GF-D8 (cell line): ENCODE measurements at regions not wholly inside any gene's neighbourhood (a gene's known extent, or its start where the extent isn't known, plus 50 kb on each side); places are given as distances from the start of the nearest gene placed in this dataset.
"Not testable (repeated sequence)": the region's sequence is repeated elsewhere in the genome, so short reads cannot be mapped to it uniquely, and the experiment has no call there.

ENCODE experiments used
- DNase-seq: peaks from one replicate; lab custom pipeline; 2025; lab: John Stamatoyannopoulos, UW

DNA sequence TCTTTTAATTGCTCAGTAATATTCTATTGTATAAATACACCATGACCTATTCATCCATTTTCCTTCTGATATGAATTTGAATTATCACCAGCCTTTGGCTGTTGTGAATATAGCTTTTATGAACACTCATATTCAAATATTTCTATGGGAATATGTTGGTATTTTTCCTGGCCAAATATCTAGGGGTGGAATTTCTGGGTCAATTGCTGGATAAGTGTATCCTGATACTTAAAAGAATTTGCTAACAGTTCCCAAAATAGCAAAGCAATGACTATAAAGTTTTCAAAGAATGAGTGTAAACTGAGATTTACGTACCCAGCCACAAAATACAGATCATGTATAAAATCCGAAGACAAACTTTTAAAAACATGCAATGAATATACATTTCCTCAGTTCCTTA, 148.7 kb upstream of the CLEC14A start:
- DNase-seq: no peak

DNA sequence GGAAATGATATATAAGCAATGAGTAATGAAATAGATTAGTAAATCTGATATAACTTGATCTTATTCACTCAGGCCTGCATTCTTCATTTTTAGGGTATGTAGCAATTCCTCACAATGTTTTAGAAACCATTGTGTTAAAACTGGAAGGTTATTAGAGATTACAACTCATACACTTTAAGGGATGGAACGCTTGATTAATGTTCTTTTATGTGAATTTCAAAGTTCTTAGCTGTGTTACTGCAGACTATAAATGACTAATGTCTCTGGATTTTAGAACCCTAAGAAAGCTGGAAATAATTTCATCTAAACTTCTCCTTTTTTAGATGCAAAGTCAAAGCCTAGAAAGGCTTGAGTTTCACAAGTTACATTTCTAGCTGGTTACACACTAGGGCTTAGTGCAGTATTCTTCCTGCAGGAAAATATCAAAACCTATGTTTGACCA, 148.2 kb upstream of the CLEC14A start:
- DNase-seq: no peak

DNA sequence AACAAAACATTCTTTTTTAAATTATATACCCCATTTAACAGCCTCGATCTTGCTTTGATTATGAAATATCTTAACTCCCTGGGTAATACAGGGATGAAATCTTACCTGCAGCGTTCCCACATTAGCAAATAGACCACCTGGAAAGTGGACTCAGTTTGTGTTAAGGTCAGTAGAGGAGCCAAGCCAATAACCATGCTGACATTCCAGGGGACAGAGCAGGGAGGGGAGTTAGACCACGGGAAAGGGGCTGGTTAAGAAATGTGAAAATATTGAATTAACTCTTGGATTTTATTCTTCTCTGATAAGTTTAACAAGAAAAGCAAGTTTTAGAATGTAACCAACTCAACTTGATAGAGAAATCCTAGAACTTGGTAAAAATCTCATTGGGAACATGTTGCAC, 144.9 kb upstream of the CLEC14A start:
- DNase-seq: no peak

- DNase-seq: no peak
Observed at GRCh38 chr14:38399652-38400051, 143.8 kb upstream of the CLEC14A start.

- no peak for DNase-seq
Observed at GRCh38 chr14:38394767-38395166, 138.9 kb upstream of the CLEC14A start.

- DNase-seq: no peak
Observed at GRCh38 chr14:38394064-38394463, 138.2 kb upstream of the CLEC14A start.

GRCh38 chr14:38391334-38391733, 135.4 kb upstream of the CLEC14A start:
- DNase-seq: no peak

- no peak for DNase-seq
Observed at GRCh38 chr14:38389681-38390080, 133.8 kb upstream of the CLEC14A start.

- DNase-seq: no peak
Observed at GRCh38 chr14:38387821-38388220, 131.9 kb upstream of the CLEC14A start.

DNA sequence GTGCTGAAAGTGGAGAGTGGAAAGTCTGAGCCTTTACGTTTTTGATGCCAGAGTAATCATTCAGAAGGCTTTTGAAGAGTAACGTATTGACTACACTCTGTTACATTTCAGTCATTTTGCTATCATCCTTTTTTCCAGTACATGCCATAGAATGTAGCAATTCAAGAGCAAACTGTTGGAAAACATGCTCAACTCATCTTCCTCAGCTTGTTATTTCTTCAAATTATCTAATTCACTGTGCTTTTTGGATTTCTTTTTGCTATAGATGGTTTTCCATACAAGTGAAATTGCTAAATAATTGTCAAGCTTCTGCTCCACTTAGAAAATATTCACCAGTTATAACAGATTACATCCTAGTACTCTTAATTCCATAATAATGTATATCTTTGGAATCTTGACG, 129.9 kb upstream of the CLEC14A start:
- no peak for DNase-seq

GRCh38 chr14:38385343-38385742, 129.4 kb upstream of the CLEC14A start:
- no peak for DNase-seq

DNA sequence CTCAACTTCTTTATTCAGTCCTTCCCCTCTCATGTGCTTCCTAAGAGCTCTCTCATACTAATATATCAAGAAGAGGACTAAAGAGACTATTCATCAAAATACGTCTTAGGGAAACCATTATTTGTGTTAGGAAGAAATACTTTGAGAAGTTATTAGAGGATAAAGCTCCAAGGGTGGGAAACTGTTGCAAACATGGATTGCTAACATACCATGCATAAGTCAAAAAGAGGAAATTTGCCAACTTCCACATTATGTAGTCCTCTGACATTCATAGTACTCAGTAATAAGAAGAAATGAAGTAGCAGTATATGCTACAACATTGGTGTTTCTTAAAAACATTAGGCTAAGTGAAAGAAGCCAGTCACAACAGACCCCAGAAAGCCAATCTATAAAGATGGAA, 128.8 kb upstream of the CLEC14A start:
- DNase-seq: no peak

GRCh38 chr14:38367922-38368321, 112.0 kb upstream of the CLEC14A start:
- DNase-seq: no peak

DNA sequence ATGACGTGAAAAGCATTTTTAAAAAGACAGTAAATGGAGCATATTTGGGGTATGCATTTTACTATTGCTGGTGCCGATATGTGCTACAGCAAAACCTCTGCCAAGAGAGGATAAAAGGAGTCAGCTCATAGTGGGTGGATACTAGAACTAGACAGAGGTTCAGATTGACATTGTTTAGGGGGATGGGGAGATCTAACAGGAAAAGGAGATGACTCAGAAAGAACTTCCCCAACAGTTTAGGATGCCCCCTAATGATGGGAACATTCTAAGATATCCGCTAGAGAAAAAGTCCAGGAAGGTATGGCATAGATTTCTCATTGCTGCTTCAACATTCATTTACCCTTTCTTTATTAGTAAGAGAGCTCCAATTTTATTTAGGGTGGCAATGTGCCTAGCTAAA, 110.5 kb upstream of the CLEC14A start:
- DNase-seq: no peak

DNA sequence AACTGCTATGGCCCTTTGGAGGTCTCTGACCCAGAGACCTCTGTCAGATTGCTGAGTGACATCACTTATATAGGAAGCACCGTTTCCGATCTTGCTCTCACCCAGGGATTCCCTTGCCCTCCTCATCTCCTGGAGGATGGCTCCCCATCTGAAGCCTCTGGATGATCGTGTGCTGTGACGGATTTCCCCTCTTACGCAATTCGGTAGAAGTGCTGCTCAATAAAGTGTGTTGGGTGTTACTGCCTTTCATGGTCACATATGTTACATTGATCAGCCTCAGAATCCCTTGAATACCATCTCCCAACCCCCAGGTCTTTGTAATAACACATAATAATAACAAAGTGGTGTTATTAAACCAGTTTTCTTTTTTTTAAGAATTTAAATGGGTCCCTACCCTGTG, 107.3 kb upstream of the CLEC14A start:
- no peak for DNase-seq

- no peak for DNase-seq
Observed at GRCh38 chr14:38357557-38357956, 101.7 kb upstream of the CLEC14A start.

- DNase-seq: not testable (repeated sequence)
Observed at GRCh38 chr14:38355473-38355872, 99.6 kb upstream of the CLEC14A start.

DNA sequence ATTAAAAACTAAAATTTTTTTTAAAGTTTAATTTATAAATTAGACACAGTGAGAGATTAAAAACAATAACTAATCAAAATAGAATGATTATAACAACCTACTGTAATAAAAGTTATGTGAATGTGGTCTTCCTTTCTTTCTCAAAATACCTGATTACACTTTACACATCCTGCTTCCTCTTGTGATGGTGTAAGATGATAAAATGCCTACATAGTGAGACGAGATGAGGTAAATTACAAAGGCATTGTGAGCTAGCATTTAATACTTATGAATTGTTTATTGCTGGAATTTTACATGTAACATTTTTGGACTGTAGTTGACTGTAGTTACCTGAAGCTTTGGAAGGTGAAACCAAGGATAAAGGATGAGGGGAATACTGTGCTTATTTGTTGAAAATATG, 94.2 kb upstream of the CLEC14A start:
- DNase-seq: no peak

DNA sequence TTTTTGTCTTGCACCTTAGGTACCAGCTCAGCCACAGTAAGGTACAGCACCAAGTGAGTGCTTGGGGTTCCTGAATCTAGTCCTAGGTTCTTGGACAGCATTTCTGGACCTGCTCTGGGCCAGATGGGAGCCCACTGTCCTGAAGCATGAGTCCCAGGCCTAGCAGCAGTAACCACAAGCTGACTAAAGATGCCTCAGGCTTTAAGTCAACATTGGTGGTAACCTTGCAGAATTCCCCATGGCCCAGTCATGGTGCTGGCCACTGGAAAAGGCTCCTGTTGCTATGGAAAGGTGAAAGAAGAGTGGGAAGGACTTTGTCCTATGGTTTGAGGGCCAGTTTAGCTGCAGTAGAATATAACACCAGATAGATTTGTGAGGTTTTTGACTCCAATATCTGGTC, 86.9 kb upstream of the CLEC14A start:
- DNase-seq: no peak

- no peak for DNase-seq
Observed at GRCh38 chr14:38339696-38340095, 83.8 kb upstream of the CLEC14A start.

- DNase-seq: no peak
Observed at GRCh38 chr14:38336298-38336697, 80.4 kb upstream of the CLEC14A start.

- no peak for DNase-seq
Observed at GRCh38 chr14:38330275-38330674, 74.4 kb upstream of the CLEC14A start.

- DNase-seq: no peak
Observed at GRCh38 chr14:38329246-38329645, 73.4 kb upstream of the CLEC14A start.

- DNase-seq: no peak
Observed at GRCh38 chr14:38316922-38317321, 61.0 kb upstream of the CLEC14A start.

GRCh38 chr14:38311655-38312054, 55.8 kb upstream of the CLEC14A start:
- DNase-seq: no peak
